Epithelial cell of prostate (primary cell): ENCODE measurements at regions not wholly inside any gene's neighbourhood (a gene's known extent, or its start where the extent isn't known, plus 50 kb on each side); places are given as distances from the start of the nearest gene placed in this dataset.
"Not testable (repeated sequence)": the region's sequence is repeated elsewhere in the genome, so short reads cannot be mapped to it uniquely, and the experiment has no call there.

Experiments
- DNase-seq: peaks from one replicate; pipeline ENCODE4 v3.0.0-alpha.2; 2011; ENCODE audit warnings: low read depth, low spot score
- H3K27ac ChIP-seq: fragments of 450-650 bp; 2 replicates; pipeline ENCODE4 v1.5.1; 2017; ENCODE audit warnings: mild to moderate bottlenecking

DNA sequence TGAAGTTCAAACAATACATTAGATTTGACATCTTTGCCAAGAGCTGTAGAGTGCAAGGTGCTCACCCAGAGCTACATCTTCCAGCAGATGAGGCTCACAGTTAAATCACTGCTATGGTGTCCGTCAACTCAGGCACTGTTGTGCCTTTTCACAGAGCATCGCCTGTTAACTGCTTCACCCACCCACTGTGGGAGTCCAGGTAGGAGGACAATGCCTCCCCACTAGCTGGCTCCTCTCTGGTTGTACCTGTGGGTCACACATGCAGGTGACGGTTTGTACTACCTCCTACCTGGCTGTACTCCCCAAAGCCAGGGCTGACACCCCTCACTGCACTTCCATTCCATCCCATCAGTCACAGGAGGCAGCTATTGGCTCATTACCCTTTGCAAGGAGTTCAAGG lies 84.6 kb upstream of the TOP3B start:
- DNase-seq = no peak
- H3K27ac ChIP-seq = no peak overlapping the region

DNA sequence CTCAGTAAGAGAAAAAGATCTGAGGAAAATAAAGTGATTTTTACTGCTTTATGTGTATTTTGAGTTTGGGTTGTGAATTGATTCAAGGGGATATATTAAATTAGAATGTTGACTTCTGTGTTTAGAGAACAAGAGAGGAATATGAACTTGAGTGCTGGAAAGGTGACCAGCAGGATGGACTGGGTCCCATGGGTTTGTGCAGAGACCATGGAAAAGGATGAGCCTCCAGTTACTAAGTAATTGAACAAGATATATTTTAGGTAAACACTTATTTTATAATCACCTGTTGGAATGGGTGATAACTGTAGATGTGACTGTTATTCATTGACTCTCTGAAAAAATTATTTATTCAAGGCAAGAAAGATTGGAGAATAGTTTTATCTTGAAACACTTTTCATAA lies 82.0 kb upstream of the TOP3B start:
- no peak for DNase-seq
- H3K27ac ChIP-seq = no peak overlapping the region

GRCh38 chr22:22062306-22062793 lies 79.8 kb upstream of the TOP3B start:
- no peak overlapping the region for H3K27ac ChIP-seq
- DNase-seq = no peak

- H3K27ac ChIP-seq = no peak overlapping the region
- DNase-seq = no peak
Measured at GRCh38 chr22:22061085-22062077, 78.8 kb upstream of the TOP3B start.

- no peak for DNase-seq
- no peak overlapping the region for H3K27ac ChIP-seq
Measured at GRCh38 chr22:22060200-22061084, 77.9 kb upstream of the TOP3B start.

- DNase-seq = no peak
- no peak overlapping the region for H3K27ac ChIP-seq
Measured at GRCh38 chr22:22059291-22060002, 76.9 kb upstream of the TOP3B start.

GRCh38 chr22:22058633-22059290 lies 76.2 kb upstream of the TOP3B start:
- no peak for DNase-seq
- H3K27ac ChIP-seq = no peak overlapping the region

DNA sequence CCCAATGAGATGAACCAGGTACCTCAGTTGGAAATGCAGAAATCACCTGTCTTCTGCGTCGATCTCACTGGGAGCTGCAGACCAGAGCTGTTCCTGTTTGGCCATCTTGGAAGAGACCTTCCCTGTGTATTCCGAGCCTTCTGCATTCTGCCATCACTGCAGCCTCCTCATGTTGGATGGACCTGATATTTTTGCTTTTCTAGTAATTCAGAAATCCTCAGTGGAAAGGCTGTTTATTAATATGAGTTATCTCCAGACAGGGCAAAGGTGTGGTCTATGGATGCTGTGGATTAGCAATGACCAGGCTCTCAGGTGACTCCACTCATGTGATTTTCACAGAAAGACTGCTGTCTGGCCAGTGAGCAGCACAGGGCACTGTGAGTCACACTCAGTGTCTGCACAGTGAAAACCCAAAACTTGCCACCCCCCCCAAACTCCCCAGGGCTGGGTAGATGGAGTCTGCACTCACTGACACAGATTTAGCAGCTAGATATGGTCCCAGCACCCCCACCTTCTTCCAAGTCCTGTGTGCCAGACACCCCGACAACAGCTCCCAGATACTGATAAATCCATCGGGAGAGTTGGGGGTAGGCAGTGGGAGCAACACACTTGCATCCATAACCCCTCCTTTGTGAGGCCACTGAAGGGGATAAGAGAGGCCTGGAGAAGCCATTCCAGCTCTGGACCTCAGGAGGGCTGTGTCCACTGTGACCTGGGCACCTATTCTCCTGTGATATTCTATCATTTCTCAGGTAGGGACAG lies 75.2 kb upstream of the TOP3B start:
- no peak overlapping the region for H3K27ac ChIP-seq

GRCh38 chr22:22056809-22057594 lies 74.4 kb upstream of the TOP3B start:
- H3K27ac ChIP-seq, DNase-seq: not testable (repeated sequence)

More for the DNA sequence above, 75.2 kb upstream of the TOP3B start:
- no peak for DNase-seq

DNA sequence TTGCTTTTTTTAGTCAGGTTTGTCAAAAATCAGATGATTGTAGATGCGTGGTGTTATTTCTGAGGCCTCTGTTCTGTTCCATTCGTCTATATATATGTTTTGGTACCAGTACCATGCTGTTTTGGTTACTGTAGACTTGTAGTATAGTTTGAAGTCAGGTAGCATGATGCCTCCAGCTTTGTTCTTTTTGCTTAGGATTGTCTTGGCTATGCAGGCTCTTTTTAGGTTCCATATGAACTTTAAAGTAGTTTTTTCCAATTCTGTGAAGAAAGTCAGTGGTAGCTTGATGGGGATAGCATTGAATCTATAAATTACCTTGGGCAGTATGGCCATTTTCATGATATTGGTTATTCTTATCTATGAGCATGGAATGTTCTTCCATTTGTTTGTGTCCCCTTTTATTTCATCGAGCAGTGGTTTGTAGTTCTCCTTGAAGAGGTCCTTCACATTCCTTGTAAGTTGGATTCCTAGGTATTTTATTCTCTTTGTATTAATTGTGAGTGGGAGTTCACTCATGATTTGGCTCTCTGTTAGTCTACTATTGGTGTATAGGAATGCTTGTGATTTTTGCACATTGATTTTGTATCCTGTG lies 70.1 kb upstream of the TOP3B start:
- DNase-seq, H3K27ac ChIP-seq: not testable (repeated sequence)

- not testable (repeated sequence) for DNase-seq, H3K27ac ChIP-seq
Measured at GRCh38 chr22:22051032-22051431, 68.4 kb upstream of the TOP3B start.

- no peak for DNase-seq
- no peak overlapping the region for H3K27ac ChIP-seq
Measured at GRCh38 chr22:22050141-22050775, 67.7 kb upstream of the TOP3B start.

GRCh38 chr22:22049684-22050083 lies 67.1 kb upstream of the TOP3B start:
- no peak overlapping the region for H3K27ac ChIP-seq
- DNase-seq = no peak

DNA sequence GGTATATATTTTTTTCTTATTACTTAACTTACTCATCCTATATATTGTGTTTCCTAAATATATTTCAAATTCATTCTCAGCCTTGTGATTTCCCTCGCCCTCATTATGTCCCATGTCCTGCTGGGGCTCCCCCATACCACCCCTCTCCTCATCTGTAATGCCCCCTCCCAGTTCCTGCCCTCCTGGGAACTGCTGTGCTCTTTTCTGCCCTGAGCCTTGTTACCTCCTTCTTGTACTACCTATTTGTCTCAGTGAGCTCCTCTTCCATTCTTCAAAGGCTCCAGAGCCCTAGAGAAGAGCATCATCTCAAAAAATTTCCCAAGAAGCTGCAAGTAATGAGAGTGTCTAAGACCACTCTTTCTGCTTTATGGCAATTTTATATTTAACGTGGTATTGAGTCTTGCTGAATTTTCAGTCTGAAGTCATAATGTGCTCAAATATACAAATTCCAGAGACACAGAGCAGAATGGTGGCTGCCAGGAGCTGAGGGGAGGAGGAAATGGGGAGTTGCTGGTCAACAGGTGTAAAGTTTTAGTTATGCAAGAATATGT lies 66.5 kb upstream of the TOP3B start:
- no peak overlapping the region for H3K27ac ChIP-seq
- no peak for DNase-seq

DNA sequence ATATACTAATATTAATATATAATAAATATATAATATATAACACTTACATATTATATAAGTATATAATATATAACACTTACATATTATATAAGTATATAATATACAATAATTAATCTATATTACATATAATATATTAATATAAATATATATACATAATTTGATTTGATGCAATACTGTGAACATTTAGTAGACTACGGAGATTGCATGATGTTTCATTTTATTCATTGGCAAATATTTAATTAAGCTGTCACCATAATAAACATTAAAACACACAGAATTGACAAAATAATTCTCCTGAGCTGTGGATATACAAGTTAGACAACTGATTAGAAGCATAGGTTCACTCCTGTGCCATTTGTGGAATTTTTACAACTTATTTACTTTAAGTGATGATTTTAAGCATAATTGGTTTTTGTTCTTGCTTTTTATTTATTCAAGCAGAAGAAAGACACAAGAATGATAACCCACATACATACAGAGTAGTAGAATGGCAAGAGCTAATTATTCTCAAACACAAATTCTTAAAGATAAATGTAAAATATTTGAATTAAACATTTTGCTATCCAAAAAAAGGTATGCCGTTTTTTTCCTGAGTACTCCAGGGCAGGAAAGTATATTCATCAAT lies 65.8 kb upstream of the TOP3B start:
- DNase-seq = no peak
- no peak overlapping the region for H3K27ac ChIP-seq

- DNase-seq = no peak
- H3K27ac ChIP-seq = no peak overlapping the region
Measured at GRCh38 chr22:22047776-22048175, 65.2 kb upstream of the TOP3B start.

GRCh38 chr22:22047266-22047665 lies 64.7 kb upstream of the TOP3B start:
- no peak overlapping the region for H3K27ac ChIP-seq
- DNase-seq = no peak
